GM18868 (cell line): ENCODE measurements at regions not wholly inside any gene's neighbourhood (a gene's known extent, or its start where the extent isn't known, plus 50 kb on each side); places are given as distances from the start of the nearest gene placed in this dataset.

ENCODE experiments used
- ATAC-seq: cut with Tn5 transposase; IDR thresholded peaks from one replicate; pipeline ENCODE4 v1.9.1; 2021; ENCODE audit warnings: mild to moderate bottlenecking, moderate library complexity; ENCODE audit not compliant: unreplicated experiment

DNA sequence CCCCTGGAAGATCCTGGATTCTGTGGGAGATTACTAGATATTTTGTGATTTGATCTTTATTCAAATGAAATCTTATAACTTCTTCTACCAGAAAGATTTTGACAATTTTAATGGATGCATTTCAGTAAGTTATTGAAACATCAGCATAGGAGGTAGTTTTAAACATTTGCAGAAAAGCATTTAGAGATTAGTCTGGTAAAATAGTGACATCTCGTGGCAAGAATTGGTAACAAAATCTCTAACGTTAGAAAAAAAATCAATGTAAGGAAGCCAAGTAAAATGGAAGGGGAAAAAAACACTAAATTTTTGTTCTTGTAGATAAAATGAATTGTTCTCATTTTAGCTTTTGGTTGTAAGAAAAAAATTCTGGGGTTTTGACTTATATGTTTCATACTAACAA lies 73.3 kb downstream of the TASL start:
- ATAC-seq = no peak

DNA sequence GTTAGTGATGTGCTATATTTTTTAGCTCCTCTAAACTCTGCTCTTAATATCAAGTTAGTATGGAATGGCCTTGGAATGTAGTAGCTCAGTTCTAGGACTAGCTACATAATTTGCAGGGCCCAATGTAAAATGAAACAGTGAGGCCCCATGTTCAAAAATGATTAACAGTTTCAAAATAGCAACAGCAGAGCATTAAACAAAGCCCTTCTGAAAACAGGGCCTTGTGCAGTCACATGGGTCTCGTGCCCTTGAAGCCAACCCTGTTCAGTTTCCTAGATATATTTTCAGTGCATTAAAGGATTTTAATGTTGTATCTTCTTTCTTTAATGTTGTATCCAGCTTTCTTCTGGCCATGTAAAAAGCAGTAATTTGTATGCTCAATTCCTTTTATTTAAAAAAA lies 82.1 kb downstream of the TASL start:
- ATAC-seq = no peak

GRCh38 chrX:30493348-30493747 lies 84.2 kb downstream of the TASL start:
- ATAC-seq = no peak

DNA sequence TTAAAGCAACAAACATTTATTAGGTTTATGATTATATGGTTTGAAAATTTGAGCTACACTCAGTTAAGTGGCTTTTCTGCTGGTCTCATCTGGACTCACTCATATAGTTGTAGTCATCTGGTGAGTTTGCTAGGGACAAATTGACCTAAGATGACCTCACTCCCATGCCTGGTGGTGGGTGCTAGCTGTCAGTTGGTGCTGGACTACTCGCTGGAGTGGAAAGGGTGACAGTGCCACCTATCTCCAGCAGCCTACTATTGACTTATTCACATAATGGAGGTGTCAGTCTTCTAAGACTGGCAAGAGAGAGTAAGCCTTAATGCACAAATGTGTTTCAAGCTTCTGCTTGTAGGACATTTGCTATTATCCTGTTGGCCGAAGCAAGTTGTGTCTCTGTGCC lies 88.2 kb downstream of the TASL start:
- no peak for ATAC-seq

DNA sequence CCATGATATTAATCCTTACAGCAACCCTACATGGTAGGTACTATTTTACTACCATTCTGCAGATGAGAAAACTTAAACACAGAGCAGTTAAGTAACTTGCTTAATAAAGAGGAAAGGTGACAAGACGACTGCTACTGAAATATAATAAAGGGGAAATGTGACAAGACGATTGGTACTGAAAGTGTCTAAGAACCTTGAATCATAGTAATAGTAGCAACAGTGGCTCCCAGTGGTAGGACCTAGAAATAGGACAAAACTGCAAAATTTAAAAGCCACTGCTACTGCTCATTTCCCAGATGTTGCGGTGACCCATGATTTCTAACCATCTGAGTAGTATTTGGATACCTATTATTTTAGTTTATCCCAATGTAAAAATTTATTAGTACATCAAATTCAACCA lies 89.5 kb downstream of the TASL start:
- ATAC-seq = peak; percentile 72

GRCh38 chrX:30483996-30484395 lies 93.6 kb downstream of the TASL start:
- peak; percentile 68 for ATAC-seq

GRCh38 chrX:30468471-30468870 lies 109.1 kb downstream of the TASL start:
- no peak for ATAC-seq
